ENCODE measurements at regions not wholly inside any gene's neighbourhood (a gene's known extent, or its start where the extent isn't known, plus 50 kb on each side); places are given as distances from the start of the nearest gene placed in this dataset.

DNA sequence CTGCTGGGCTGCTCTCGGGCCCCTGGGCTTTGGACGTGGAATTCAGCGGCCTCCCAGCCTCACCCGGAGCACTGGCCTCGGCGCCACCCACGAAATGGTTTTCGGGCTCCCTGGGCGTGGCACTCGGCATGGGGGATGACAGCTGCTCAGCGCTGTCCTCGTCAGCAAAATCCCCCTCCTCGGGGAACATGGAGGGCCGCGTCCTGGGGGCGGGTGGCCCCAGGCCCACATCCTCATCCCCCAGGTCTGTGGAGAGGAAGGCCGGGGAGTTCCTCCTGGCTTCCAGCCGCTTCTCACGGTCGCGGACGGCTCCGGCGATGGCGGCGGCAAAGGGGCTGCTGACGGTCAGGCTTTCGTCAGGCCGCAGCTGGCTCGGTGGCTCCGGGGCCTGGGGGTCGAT is 88.4 kb downstream of the CTTN start:
- Mint-ChIP-seq H3K36me3 (ENCODE audit: low read depth) (no peaks in the 10 kb centered on the region), H3K27me3 (peaks cover 12% of the 10 kb centered on the region), H3K4me3 (no peak overlapping the region), H3K4me1 (no peaks in the 10 kb centered on the region), H3K27ac (no peak overlapping the region), H3K9me3 (peaks cover 2% of the 10 kb centered on the region)
- POLR2A ChIA-PET: no interaction called here
- DNase-seq (no peak), ATAC-seq (ENCODE audit: low read depth) (no peak)
- TF ChIP-seq, protein P1, sequence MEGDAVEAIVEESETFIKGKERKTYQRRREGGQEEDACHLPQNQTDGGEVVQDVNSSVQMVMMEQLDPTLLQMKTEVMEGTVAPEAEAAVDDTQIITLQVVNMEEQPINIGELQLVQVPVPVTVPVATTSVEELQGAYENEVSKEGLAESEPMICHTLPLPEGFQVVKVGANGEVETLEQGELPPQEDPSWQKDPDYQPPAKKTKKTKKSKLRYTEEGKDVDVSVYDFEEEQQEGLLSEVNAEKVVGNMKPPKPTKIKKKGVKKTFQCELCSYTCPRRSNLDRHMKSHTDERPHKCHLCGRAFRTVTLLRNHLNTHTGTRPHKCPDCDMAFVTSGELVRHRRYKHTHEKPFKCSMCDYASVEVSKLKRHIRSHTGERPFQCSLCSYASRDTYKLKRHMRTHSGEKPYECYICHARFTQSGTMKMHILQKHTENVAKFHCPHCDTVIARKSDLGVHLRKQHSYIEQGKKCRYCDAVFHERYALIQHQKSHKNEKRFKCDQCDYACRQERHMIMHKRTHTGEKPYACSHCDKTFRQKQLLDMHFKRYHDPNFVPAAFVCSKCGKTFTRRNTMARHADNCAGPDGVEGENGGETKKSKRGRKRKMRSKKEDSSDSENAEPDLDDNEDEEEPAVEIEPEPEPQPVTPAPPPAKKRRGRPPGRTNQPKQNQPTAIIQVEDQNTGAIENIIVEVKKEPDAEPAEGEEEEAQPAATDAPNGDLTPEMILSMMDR (IDR thresholded peaks at IDR 0.05): no peak
- CTCF ChIA-PET: no interaction called here
- intact Hi-C loops (cut with micrococcal nuclease): no loop called here

DNA sequence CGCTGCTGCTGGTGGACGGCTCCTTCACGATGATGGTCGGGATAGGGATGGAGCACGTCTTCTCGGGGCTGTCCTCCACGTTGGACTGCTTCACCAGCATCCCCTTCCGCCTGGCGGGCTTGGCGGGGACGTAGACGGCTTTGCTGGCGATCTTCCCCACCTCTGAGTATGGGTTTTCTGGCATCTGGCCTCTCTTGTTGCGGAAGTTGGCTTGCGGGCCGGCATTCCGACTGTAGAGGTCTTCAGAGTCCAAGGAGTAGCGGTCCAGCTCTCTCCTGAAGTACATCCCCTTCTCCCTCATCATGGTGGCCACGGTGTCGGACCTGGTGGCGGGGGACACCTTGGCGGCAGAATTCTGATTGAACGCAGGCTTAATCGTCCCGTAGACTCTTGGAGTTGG is 88.8 kb downstream of the CTTN start:
- no peak overlapping the region for H3K27ac Mint-ChIP-seq
- H3K27me3 Mint-ChIP-seq: peaks cover 12% of the 10 kb centered on the region
- H3K36me3 Mint-ChIP-seq (ENCODE audit: low read depth): no peaks in the 10 kb centered on the region
- ATAC-seq (ENCODE audit: low read depth) (no peak), DNase-seq (no peak)
- TF ChIP-seq, protein P1 (IDR thresholded peaks at IDR 0.05): no peak
- ChIA-PET POLR2A (no interaction called here), CTCF (no interaction called here)
- H3K4me1 Mint-ChIP-seq: no peaks in the 10 kb centered on the region
- intact Hi-C loops (cut with micrococcal nuclease): no loop called here
- no peak overlapping the region for H3K4me3 Mint-ChIP-seq
- H3K9me3 Mint-ChIP-seq: peaks cover 2% of the 10 kb centered on the region

DNA sequence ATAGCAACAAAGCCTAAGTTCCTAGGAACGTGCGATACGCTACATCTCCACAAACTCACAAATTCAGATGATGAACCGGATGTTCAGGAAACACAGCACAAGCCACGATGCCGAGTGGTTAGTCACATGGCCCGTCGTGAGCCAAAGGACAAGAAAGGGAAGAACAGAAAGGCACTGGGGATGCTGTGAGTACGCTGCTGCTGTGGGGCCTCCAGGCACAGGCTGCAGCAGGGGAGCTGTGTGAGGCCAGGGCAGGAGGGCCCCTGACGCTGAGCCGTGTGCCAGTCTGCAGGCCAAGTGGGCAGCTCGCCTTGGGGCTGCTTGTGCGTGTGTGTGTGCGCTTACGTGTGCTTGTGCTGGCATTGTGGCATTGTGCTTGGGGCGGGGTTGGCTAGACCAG is 89.4 kb downstream of the CTTN start:
- TF ChIP-seq, protein P1 (IDR thresholded peaks at IDR 0.05): no peak
- intact Hi-C loops (cut with micrococcal nuclease): no loop called here
- CTCF ChIA-PET: no interaction called here

DNA sequence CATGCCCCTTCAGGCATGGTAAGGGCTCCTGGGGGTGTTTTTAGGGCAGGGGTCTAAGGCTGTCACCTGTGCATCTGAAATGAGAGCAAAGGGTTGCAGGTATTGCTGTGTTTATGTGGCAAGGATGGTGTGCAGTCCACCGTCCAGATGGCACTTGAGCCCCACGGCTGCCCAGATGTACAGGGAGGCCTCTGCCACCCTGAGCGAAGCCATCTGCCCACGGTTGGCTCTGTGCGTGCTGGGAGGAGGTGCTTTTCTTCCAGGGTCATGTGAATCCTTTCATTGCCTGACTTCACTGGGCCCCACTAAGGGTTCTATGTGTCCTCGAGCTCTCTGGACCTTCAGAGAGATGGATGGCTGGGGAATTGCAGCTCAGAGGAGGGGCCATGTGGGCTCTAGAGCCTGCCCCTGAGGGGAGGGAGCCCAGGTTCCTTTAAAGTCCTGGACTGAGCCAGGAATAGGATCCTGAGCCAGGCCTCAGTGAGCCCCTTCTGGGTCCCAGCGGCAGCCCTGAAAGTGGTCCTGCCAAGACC is 89.9 kb downstream of the CTTN start:
- no peaks in the 10 kb centered on the region for H3K4me1 Mint-ChIP-seq
- intact Hi-C loops (cut with micrococcal nuclease): no loop called here
- TF ChIP-seq, protein P1 (IDR thresholded peaks at IDR 0.05): no peak
- ChIA-PET POLR2A (no interaction called here), CTCF (no interaction called here)
- no peak overlapping the region for H3K4me3 Mint-ChIP-seq
- peaks cover 12% of the 10 kb centered on the region for H3K27me3 Mint-ChIP-seq
- H3K36me3 Mint-ChIP-seq (ENCODE audit: low read depth): no peaks in the 10 kb centered on the region
- no peak overlapping the region for H3K27ac Mint-ChIP-seq
- H3K9me3 Mint-ChIP-seq: peaks cover 2% of the 10 kb centered on the region
- no peak for DNase-seq
- ATAC-seq (ENCODE audit: low read depth): no peak

More for the DNA sequence above, 89.4 kb downstream of the CTTN start:
- POLR2A ChIA-PET: no interaction called here
- no peaks in the 10 kb centered on the region for H3K36me3 Mint-ChIP-seq (ENCODE audit: low read depth)
- H3K27me3 Mint-ChIP-seq: peaks cover 12% of the 10 kb centered on the region
- H3K4me3 Mint-ChIP-seq: no peak overlapping the region
- ATAC-seq (ENCODE audit: low read depth) (no peak), DNase-seq (no peak)
- H3K4me1 Mint-ChIP-seq: no peaks in the 10 kb centered on the region
- peaks cover 2% of the 10 kb centered on the region for H3K9me3 Mint-ChIP-seq
- H3K27ac Mint-ChIP-seq: no peak overlapping the region

DNA sequence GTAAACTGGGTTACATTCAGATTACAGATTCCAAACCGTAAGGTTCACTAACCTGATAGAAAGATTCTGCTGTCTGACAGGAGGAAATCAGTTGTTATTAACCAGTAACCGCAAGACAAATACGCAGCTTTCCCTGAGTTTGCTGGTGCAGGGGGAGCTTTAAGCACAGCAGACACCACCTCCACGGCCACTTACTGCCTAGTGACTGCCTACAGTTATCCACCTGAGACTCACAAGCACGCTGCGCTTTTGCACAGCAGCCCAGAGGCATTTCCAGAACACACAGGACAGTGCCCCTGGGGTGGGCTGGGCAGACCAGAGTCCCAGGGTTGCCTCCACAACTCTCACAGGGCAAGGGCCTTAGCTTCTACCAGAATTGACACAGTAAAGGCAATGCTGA is 90.9 kb downstream of the CTTN start:
- Mint-ChIP-seq H3K4me1 (no peaks in the 10 kb centered on the region), H3K9me3 (peaks cover 2% of the 10 kb centered on the region), H3K36me3 (ENCODE audit: low read depth) (no peaks in the 10 kb centered on the region), H3K4me3 (no peak overlapping the region), H3K27ac (no peak overlapping the region), H3K27me3 (peaks cover 8% of the 10 kb centered on the region)
- TF ChIP-seq, protein P1 (IDR thresholded peaks at IDR 0.05): no peak
- ChIA-PET CTCF (no interaction called here), POLR2A (no interaction called here)
- intact Hi-C loops (cut with micrococcal nuclease): no loop called here
- ATAC-seq (ENCODE audit: low read depth): no peak
- no peak for DNase-seq
